K562 (cell line): ENCODE measurements at regions not wholly inside any gene's neighbourhood (a gene's known extent, or its start where the extent isn't known, plus 50 kb on each side); places are given as distances from the start of the nearest gene placed in this dataset.

Experiments
- ATAC-seq: fragments of 200-7000 bp; cut with Tn5 transposase; 3 replicates; pipeline ENCODE4 v1.9.1; 2020; ENCODE audit warnings: moderate library complexity
- BruUV-seq: library from RNA; stranded (reverse); fragments of 400-500 nt; replicated peaks from 2 replicates; lab custom pipeline; 2021; lab: Mats Ljungman, UMichigan
- CTCF ChIA-PET: fragments of 300-600 bp; formaldehyde crosslinking; extraction: SDS; loops from one replicate; lab custom pipeline; 2021; ENCODE audit warnings: low intra/inter-chr PET ratio; lab: Yijun Ruan, JAX
- POLR2A ChIA-PET: fragments of 300-600, 350-650 bp; sonication (Branson Sonifier 250); formaldehyde crosslinking; extraction: SDS; loops from one replicate; lab custom pipeline; 2021; ENCODE audit warnings: antibody characterized with exemption, inconsistent platforms; lab: Yijun Ruan, JAX
- DNase-seq, 4 experiments: peaks; one replicate each; pipeline versions ENCODE4 v3.0.0 to v3.0.0-alpha.2; 2011 to 2018; ENCODE audit warnings: low spot score in 3 of 4, mixed read lengths in 3 of 4; ENCODE audit errors: extremely low read depth in 1 of 4
- FAIRE-seq: peaks from 2 replicates; lab custom pipeline; 2011; peaks lifted over from hg19 to GRCh38; lab: Jason Lieb, UNC
- H2AFZ ChIP-seq: 2 replicates; pipeline ENCODE4 v1.6.0; 2011; ENCODE audit warnings: low read depth, low read length, control low read depth, inconsistent platforms
- H3K27ac ChIP-seq: fragments of 200-600 bp; 3 replicates; pipeline ENCODE4 v1.8.0; 2011; ENCODE audit warnings: low read depth, mild to moderate bottlenecking, control low read depth, inconsistent platforms, low read length, moderate library complexity, mixed read lengths; ENCODE audit errors: extremely low read depth
- H3K27me3 ChIP-seq, 2 experiments: fragments of 300-600 bp in 1 of 2; 2 replicates in 1 of 2; 3 replicates in 1 of 2; pipeline versions ENCODE4 v1.6.0 to v1.8.0; 2011; ENCODE audit warnings: inconsistent platforms in 2 of 2, low read length in 2 of 2, mild to moderate bottlenecking in 1 of 2, mixed read lengths in 1 of 2, moderate library complexity in 1 of 2; ENCODE audit not compliant: control insufficient read depth in 2 of 2, insufficient read depth in 2 of 2
- H3K36me3 ChIP-seq: fragments of 300-600 bp; 3 replicates; pipeline ENCODE4 v1.8.0; 2011; ENCODE audit warnings: mild to moderate bottlenecking, low read length, inconsistent platforms; ENCODE audit not compliant: control insufficient read depth, insufficient read depth
- H3K4me1 ChIP-seq, 2 experiments: fragments of 200-600 bp in 1 of 2; replicated peaks in 1 of 2; 2 replicates in 1 of 2; 3 replicates in 1 of 2; pipeline versions ENCODE4 v1.5.1 to v1.8.0; 2011; ENCODE audit warnings: inconsistent platforms in 2 of 2, low read length in 2 of 2, mild to moderate bottlenecking in 1 of 2, mixed read lengths in 1 of 2, moderate library complexity in 1 of 2; ENCODE audit not compliant: control insufficient read depth in 2 of 2, insufficient read depth in 2 of 2
- H3K4me2 ChIP-seq: 2 replicates; pipeline ENCODE4 v1.6.1; 2011; ENCODE audit warnings: low read length, control low read depth, inconsistent platforms, mixed read lengths; ENCODE audit not compliant: insufficient read depth
- H3K4me3 ChIP-seq: fragments of 200-600 bp; sonication (generic), shearing (Covaris generic); 2 replicates; pipeline ENCODE4 v1.5.1; 2016; ENCODE audit warnings: control low read depth, inconsistent platforms
- H3K79me2 ChIP-seq: fragments of 200-600 bp; 3 replicates; pipeline ENCODE4 v1.8.0; 2011; ENCODE audit warnings: low read length, inconsistent platforms; ENCODE audit not compliant: control insufficient read depth, insufficient read depth
- H3K9ac ChIP-seq, 2 experiments: 2 replicates each; pipeline versions ENCODE4 v1.6.0 to v1.6.1; 2011; ENCODE audit warnings: low read depth in 2 of 2, low read length in 2 of 2, control low read depth in 1 of 2, inconsistent platforms in 1 of 2, mild to moderate bottlenecking in 1 of 2, mixed read lengths in 1 of 2; ENCODE audit not compliant: insufficient read depth in 1 of 2
- H3K9me1 ChIP-seq: one replicate; pipeline ENCODE4 v1.6.0; 2011; ENCODE audit warnings: inconsistent platforms, mild to moderate bottlenecking, low read length, moderate library complexity; ENCODE audit not compliant: control insufficient read depth, insufficient read depth
- H3K9me3 ChIP-seq: replicated peaks from 2 replicates; pipeline ENCODE4 v1.5.1; 2011; ENCODE audit warnings: low read depth, low read length, inconsistent platforms; ENCODE audit not compliant: control insufficient read depth, insufficient read depth
- H4K20me1 ChIP-seq: replicated peaks from 2 replicates; pipeline ENCODE4 v1.6.1; 2011; ENCODE audit warnings: low read length, inconsistent platforms, mixed read lengths; ENCODE audit not compliant: control insufficient read depth, insufficient read depth
- GTF2E2 ChIP-seq: fragments of 200-800 bp; sonication (Bioruptor generic); IDR thresholded peaks from 2 replicates; pipeline ENCODE4 v1.6.1; 2016; ENCODE audit warnings: missing genetic modification characterization, missing compliant biosample characterization
- HNRNPL ChIP-seq: fragments of 200-400 bp; formaldehyde crosslinking; IDR thresholded peaks from 2 replicates; pipeline ENCODE4 v1.6.1; 2017; ENCODE audit warnings: low read depth, mild to moderate bottlenecking, low read length
- MECOM ChIP-seq: fragments of 250-450 bp; sonication (Bioruptor Pico); IDR thresholded peaks from 2 replicates; pipeline ENCODE4 v1.8.0; 2022; ENCODE audit warnings: inconsistent platforms
- NBN ChIP-seq: fragments of 450-650 bp; IDR thresholded peaks from 2 replicates; pipeline ENCODE4 v1.6.1; 2016; ENCODE audit warnings: low read depth, mild to moderate bottlenecking
- SLC30A9 ChIP-seq: fragments of 250-450 bp; sonication (Bioruptor Pico); IDR thresholded peaks from 2 replicates; pipeline ENCODE4 v1.8.0; 2022; ENCODE audit warnings: mild to moderate bottlenecking, moderate library complexity
- SNRNP70 ChIP-seq: fragments of 200-400 bp; formaldehyde crosslinking; optimal IDR thresholded peaks from 2 replicates; pipeline ENCODE3; 2017; ENCODE audit warnings: low read depth, low read length
- SRSF3 ChIP-seq: fragments of 200-400 bp; formaldehyde crosslinking; IDR thresholded peaks from 2 replicates; pipeline ENCODE4 v1.6.1; 2016; ENCODE audit warnings: mild to moderate bottlenecking, low read length, moderate library complexity; ENCODE audit not compliant: insufficient read depth
- TAF1 ChIP-seq: IDR thresholded peaks from 2 replicates; pipeline ENCODE4 v1.6.1; 2011; ENCODE audit warnings: mild to moderate bottlenecking, low read length, moderate library complexity; ENCODE audit not compliant: insufficient read depth, control insufficient read depth, severe bottlenecking; ENCODE audit errors: extremely low read depth
- TEAD1 ChIP-seq, 2 experiments: fragments of 450-650 bp in 1 of 2; sonication (generic) in 1 of 2; formaldehyde crosslinking; IDR thresholded peaks; 2 replicates each; pipeline versions ENCODE4 v1.4.0 to v1.8.0; 2020 to 2022; ENCODE audit warnings: mild to moderate bottlenecking in 2 of 2, missing genetic modification reagents in 1 of 2
- ZNF140 ChIP-seq: fragments of 250-450 bp; sonication (Bioruptor Pico); IDR thresholded peaks from 2 replicates; pipeline ENCODE4 v1.8.0; 2021; ENCODE audit warnings: moderate library complexity, mild to moderate bottlenecking, inconsistent platforms
- ZNF699 ChIP-seq: fragments of 250-450 bp; sonication (Bioruptor Pico); IDR thresholded peaks from 2 replicates; pipeline ENCODE4 v1.8.0; 2021; ENCODE audit warnings: mild to moderate bottlenecking, moderate library complexity; ENCODE audit not compliant: insufficient replicate concordance
- WGBS: fragments of 100-300 bp; shearing (Covaris generic); methylation state at CpG from one replicate; pipeline ENCODE4 v1.1.6; 2016; ENCODE audit warnings: low coverage, mixed read lengths; ENCODE audit not compliant: insufficient coverage; ENCODE audit errors: missing lambda C conversion rate; 5-methylcytosine and 5-hydroxymethylcytosine counted together
- in situ Hi-C: fragments of 300-500 bp; cut with MboI; formaldehyde crosslinking; loops from 4 replicates; pipeline ENCODE4 v1.15.0; 2018; ENCODE audit warnings: inconsistent platforms, mixed read lengths
- intact Hi-C: fragments of 100-400 bp; cut with micrococcal nuclease; formaldehyde crosslinking; loops from 2 replicates; pipeline ENCODE4 v1.14.2; 2022
- TF ChIP-seq, protein P1 (sequence below): fragments of 250-450 bp; sonication (Bioruptor Pico); IDR thresholded peaks from 2 replicates; pipeline ENCODE4 v1.8.0; 2021; ENCODE audit warnings: borderline replicate concordance, mild to moderate bottlenecking, moderate library complexity; ENCODE audit not compliant: poor library complexity, severe bottlenecking
- TF ChIP-seq, protein P2 (sequence below): IDR thresholded peaks from 2 replicates; pipeline ENCODE4 v1.6.1; 2011; ENCODE audit warnings: borderline replicate concordance, low read depth, mild to moderate bottlenecking, moderate library complexity, low read length; ENCODE audit not compliant: insufficient read depth, poor library complexity, severe bottlenecking
- TF ChIP-seq, protein P3 (sequence below): sonication (generic); formaldehyde crosslinking; IDR thresholded peaks from 2 replicates; pipeline ENCODE4 v1.8.0; 2022; ENCODE audit warnings: mild to moderate bottlenecking, missing genetic modification reagents

DNA sequence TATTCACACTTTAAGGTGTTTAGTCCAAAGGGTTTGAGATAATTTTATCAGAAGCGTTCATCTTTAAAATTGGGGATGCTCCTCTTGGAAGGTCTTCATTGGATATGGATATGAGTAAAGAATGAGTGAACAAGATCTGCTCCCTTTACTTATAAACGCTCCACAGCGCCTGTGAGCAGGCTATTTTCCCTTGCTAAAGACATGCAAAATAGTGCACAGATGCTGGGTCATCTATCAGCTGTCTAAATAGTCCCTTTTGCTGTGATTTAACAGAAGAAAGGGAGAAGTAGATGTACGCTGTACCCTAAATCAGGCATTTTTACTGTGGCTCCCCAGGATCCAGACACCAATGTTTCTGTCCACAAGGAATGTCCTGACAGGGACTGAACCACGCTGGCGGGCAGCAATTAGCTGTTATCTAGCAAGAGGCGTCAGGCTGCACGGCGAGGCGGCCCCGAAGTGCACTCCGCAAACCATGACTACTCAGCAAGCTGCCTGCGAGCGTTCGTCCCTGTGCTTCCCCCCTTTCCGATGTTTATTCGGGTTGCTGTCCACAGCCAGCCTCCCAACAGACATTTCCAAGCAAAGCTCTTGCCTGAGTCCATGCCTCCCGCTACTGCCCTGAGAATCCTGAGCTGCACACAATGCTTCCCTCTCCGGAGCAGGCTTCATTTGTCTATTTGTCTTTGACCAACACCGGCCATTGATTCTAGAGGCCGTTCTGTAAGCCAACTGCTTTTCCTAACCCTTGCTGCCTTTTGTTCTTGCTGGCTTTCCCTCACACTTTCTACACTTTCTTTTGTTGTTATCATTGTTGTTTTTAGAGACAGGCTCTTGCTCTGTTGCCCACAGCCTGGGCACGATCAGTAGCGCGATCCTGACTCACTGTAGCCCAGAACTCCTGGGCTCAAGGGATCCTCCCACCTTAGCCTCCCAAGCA lies 55.7 kb upstream of the CNEP1R1 start:
- BruUV-seq, result no TSS peak
- H3K9me1 ChIP-seq, result no peaks in the 10 kb centered on the region
- ATAC-seq, result peak; percentile 40; the same call in 2 of the 3 replicates
- ChIA-PET POLR2A (interaction anchor here (0.6 kb wide), 1 partner anchor 37 kb away, joined by 3 read pairs; no protein-coding TSS in a partner anchor), CTCF (no interaction called here)
- no peak overlapping the region for H3K4me2 ChIP-seq
- no peak overlapping the region for H2AFZ ChIP-seq
- no peak for FAIRE-seq
- 2% methylated on average over 24 of the region's 24 CpGs for WGBS
- H3K27me3 ChIP-seq, result peaks cover 49 to 57% of the 10 kb centered on the region in 2 experiments
- H4K20me1 ChIP-seq, result no peaks in the 10 kb centered on the region; the same call in 1 of the 2 replicates
- no peaks in the 10 kb centered on the region for H3K4me1 ChIP-seq
- DNase-seq, result no peak
- no peak overlapping the region for H3K9ac ChIP-seq
- H3K9me3 ChIP-seq, result no peaks in the 10 kb centered on the region
- no peak overlapping the region for H3K4me3 ChIP-seq
- H3K79me2 ChIP-seq, result no peaks in the 10 kb centered on the region
- in situ Hi-C loops, result no loop called here
- no peaks in the 10 kb centered on the region for H3K36me3 ChIP-seq
- no peak overlapping the region for H3K27ac ChIP-seq
- intact Hi-C loops, result no loop called here
- TF ChIP-seq ZNF140 (CRISPR knock-in tag) (no peak), TEAD1 (CRISPR knock-in tag; IDR thresholded peaks at IDR 0.05) (no peak), SNRNP70 (no peak), NBN (no peak), ZNF699 (CRISPR knock-in tag) (no peak), SLC30A9 (no peak), MECOM (CRISPR knock-in tag) (no peak), TAF1 (no peak), SRSF3 (no peak), HNRNPL (no peak), GTF2E2 (tag) (no peak)
- TF ChIP-seq, protein P1, sequence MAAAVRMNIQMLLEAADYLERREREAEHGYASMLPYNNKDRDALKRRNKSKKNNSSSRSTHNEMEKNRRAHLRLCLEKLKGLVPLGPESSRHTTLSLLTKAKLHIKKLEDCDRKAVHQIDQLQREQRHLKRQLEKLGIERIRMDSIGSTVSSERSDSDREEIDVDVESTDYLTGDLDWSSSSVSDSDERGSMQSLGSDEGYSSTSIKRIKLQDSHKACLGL (CRISPR knock-in tag), result no peak
- TF ChIP-seq, protein P2, sequence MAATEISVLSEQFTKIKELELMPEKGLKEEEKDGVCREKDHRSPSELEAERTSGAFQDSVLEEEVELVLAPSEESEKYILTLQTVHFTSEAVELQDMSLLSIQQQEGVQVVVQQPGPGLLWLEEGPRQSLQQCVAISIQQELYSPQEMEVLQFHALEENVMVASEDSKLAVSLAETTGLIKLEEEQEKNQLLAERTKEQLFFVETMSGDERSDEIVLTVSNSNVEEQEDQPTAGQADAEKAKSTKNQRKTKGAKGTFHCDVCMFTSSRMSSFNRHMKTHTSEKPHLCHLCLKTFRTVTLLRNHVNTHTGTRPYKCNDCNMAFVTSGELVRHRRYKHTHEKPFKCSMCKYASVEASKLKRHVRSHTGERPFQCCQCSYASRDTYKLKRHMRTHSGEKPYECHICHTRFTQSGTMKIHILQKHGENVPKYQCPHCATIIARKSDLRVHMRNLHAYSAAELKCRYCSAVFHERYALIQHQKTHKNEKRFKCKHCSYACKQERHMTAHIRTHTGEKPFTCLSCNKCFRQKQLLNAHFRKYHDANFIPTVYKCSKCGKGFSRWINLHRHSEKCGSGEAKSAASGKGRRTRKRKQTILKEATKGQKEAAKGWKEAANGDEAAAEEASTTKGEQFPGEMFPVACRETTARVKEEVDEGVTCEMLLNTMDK, result no peak
- TF ChIP-seq, protein P3, sequence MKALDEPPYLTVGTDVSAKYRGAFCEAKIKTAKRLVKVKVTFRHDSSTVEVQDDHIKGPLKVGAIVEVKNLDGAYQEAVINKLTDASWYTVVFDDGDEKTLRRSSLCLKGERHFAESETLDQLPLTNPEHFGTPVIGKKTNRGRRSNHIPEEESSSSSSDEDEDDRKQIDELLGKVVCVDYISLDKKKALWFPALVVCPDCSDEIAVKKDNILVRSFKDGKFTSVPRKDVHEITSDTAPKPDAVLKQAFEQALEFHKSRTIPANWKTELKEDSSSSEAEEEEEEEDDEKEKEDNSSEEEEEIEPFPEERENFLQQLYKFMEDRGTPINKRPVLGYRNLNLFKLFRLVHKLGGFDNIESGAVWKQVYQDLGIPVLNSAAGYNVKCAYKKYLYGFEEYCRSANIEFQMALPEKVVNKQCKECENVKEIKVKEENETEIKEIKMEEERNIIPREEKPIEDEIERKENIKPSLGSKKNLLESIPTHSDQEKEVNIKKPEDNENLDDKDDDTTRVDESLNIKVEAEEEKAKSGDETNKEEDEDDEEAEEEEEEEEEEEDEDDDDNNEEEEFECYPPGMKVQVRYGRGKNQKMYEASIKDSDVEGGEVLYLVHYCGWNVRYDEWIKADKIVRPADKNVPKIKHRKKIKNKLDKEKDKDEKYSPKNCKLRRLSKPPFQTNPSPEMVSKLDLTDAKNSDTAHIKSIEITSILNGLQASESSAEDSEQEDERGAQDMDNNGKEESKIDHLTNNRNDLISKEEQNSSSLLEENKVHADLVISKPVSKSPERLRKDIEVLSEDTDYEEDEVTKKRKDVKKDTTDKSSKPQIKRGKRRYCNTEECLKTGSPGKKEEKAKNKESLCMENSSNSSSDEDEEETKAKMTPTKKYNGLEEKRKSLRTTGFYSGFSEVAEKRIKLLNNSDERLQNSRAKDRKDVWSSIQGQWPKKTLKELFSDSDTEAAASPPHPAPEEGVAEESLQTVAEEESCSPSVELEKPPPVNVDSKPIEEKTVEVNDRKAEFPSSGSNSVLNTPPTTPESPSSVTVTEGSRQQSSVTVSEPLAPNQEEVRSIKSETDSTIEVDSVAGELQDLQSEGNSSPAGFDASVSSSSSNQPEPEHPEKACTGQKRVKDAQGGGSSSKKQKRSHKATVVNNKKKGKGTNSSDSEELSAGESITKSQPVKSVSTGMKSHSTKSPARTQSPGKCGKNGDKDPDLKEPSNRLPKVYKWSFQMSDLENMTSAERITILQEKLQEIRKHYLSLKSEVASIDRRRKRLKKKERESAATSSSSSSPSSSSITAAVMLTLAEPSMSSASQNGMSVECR (CRISPR knock-in tag), result no peak
